Left cardiac atrium (tissue), 4 donors: ENCODE measurements at regions not wholly inside any gene's neighbourhood (a gene's known extent, or its start where the extent isn't known, plus 50 kb on each side); places are given as distances from the start of the nearest gene placed in this dataset.
A peak's percentile ranks its signal among the peaks of the same experiment; 100 is the strongest.
"Not testable (repeated sequence)": the region's sequence is repeated elsewhere in the genome, so short reads cannot be mapped to it uniquely, and the experiment has no call there.

Experiments used
- ATAC-seq, 2 donors: fragments of 200-7000 bp; cut with Tn5 transposase; one replicate each; pipeline ENCODE4 v1.9.1; 2020; ENCODE audit warnings: mild to moderate bottlenecking in 2 of 2, moderate library complexity in 2 of 2
- DNase-seq: peaks from one replicate; pipeline ENCODE4 v3.0.0-alpha.2; 2020
- intact Hi-C, 2 donors: fragments of 100-400 bp; cut with DNase I; formaldehyde crosslinking; loops; one replicate each; pipeline versions ENCODE4 v1.14.1 to v1.15.1; 2022 to 2023
- donor health status: DM: no; HTN: yes; CAD: no.
- donor health status: DM: no; HTN: yes; CAD: no; lungs with severe emphysema.
- donor health status: DM: yes; HTN: yes; CAD: no.
- donor health status: Dilated cardiomyopathy.

- peak in 1 of 2 donors; percentile 87 for ATAC-seq
- intact Hi-C loops, result not testable (repeated sequence)
Observed at GRCh38 chr1:87436115-87436514, 107.4 kb downstream of the LMO4 start.

DNA sequence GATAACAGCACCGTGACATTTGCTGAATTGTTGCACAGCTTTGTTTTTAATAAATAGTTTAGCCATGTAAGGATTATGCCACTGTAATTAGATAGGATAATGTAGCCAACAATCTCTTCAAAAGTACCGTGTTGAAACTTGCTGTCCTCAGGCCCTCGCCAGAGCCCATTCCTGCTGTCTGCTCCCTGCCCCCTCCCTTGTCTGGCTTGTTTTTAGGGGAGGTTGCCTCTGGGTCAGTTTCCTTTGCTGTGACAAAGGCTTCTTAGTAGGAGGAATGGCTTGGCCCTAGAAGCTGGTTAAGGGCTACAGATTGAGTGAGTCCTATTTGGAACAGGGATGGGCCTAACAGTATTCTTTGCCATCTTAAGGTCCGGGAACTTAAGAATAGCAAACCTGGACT, 107.9 kb downstream of the LMO4 start:
- DNase-seq (peak; percentile 52), ATAC-seq (peak; percentile 67 to 84)
- intact Hi-C loops, result no loop called here

More at GRCh38 chr1:87436115-87436514, 107.4 kb downstream of the LMO4 start:
- peak; percentile 29 for DNase-seq

- ATAC-seq (no peak), DNase-seq (no peak)
- intact Hi-C loops, result no loop called here
Observed at GRCh38 chr1:87437663-87438295, 109.1 kb downstream of the LMO4 start.

DNA sequence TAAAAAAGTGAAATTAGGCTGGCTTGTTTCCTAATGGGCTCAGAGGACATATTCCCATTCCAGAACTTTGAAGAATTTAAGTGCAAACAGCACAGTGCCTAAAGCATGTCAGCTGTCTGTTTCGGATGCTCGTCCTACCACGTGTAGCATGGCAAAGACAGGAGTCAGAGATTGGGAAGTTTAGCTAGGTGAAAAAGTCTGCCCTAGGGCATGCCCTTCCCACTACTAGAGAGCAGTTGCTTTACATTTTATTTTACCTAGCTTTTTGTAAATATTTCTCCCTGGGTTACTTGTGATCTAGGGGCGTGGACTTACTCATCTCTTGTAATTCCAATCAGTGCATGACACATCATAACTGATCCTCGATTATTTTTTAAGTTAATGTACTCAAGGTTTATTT, 111.1 kb downstream of the LMO4 start:
- ATAC-seq (no peak), DNase-seq (no peak)
- intact Hi-C loops, result no loop called here

DNA sequence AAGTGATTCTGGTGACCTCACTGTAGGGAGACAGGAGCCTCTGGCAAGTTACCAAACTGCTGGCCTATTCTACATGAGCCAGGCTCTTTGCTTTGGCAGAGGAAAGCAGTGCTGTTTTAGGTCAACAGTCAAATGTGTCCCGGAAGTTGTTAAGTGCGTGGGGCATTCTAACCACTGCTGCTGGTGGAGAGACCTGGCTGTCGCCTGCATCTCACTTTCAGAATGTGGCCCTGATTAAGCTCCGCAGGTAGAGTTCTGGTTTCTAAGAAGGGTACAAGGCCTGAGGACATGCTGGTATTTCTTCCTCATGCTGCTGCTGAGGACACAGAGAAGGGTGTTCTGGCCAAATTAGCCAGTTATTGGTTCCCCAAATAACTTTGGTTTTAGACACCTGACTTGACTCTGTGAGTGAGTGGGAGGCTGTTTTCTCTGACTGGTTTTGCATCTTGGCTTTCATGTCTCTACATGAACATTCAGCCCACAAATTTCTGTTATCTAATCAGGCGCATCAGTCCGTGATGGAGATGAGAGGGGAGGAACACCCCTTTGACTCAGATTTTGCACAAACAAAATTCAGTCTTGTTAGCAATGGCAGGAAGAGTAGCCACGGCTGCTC, 120.8 kb downstream of the LMO4 start:
- ATAC-seq (peak; percentile 91 to 93), DNase-seq (peak; percentile 58)
- intact Hi-C loops, result no loop called here

DNA sequence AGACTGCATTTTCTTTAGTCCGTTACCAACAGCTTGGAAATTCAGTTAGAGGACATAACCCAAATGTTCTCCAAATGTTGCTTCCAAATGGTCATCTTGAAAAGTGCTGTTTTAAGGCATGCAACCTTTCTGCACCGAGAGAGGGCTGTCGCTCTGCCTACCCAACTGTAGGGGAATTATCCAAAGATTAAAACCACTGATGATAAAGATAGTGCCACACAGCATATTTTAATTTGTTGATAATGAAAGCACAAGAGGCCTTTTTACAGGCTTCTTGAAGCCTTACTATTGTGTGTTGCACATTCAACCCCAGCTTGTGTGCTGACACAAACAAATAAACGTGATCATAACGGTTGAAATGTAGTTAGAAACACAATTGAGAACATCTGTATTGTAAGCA, 121.5 kb downstream of the LMO4 start:
- DNase-seq (no peak), ATAC-seq (no peak)
- intact Hi-C loops, result no loop called here

DNA sequence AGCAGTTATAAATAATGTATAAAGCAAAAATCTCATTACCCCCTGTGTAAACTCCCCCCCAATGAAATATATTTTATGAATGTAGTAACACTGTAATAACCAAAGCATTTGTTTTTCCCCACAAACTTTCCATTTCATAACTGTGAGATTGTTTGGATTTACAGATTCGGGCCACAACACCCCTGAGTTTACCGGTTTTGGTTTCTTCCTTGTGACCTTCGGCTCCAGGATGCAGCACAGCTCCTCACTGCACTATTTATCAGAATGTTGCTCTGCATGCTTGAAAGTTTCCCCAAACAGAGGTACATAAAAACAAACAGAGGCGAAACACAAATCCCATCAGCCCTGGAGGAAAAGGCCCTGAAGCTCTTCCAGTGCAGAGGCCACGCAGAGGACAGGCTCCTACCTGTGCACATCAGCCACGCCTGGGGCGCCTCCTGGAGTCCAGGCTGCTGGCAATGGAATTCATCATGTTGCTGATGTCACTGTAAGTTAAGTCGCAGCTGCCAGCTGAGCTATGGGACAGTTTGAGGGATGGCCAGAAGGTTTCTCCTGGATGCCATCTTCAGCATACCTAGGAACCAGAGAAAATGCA, 122.0 kb downstream of the LMO4 start:
- DNase-seq, result no peak
- no peak for ATAC-seq
- intact Hi-C loops, result no loop called here

DNA sequence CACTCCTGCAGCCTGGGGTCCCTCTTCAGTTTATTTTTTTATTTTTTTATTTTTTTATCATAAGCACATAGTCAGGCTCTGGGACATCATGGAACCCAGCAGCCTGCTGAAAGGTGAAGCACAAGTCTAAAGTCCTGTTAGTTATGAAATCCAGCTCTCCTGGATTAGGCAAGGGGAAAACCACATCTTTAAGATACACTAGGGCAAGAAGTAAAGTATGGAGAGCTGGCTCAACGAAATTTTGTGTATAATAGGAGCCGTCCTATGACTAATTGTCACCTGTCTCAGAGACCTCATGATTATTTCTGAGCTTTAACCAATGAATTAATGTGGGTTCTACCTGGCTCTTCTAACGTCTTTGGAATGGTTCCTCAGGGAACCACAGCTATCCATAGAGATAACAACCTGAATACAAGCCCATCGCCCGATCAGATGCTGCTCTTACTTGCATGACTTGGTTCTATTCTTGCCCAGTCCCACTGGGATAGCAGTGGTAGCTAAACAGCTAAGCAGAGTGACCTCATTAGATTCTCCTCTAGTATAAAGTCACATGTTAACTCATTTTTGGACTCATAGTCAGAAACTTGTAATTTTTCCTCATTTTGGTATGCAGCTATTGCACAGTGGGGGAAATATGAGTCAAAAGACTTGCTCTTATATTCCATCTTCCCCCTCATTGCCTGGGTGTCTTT, 122.7 kb downstream of the LMO4 start:
- intact Hi-C loops, result no loop called here
- ATAC-seq (peak; percentile 45 to 54), DNase-seq (no peak)

DNA sequence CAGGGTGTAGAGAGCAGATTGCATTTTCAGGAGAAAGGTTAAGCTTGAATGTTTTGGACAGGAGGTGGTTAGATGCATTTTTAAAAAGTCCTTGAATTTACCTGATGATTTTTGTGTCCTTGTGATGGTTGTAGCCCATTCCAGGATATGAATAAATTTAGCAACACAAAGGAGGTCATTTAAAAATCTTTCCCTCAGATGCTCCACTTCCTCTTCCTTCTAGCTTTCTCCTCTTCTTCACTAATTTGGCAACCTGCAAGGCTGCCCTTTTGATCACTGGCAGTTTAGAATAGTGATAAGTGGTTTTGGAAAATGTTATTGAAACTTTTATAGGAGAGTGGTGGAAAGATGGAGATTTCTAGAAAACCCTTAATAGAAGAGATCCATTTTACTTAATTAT, 124.0 kb downstream of the LMO4 start:
- no peak for ATAC-seq
- DNase-seq, result no peak
- intact Hi-C loops, result no loop called here

GRCh38 chr1:87457408-87457807, 128.7 kb downstream of the LMO4 start:
- intact Hi-C loops, result no loop called here
- ATAC-seq (no peak), DNase-seq (no peak)

DNA sequence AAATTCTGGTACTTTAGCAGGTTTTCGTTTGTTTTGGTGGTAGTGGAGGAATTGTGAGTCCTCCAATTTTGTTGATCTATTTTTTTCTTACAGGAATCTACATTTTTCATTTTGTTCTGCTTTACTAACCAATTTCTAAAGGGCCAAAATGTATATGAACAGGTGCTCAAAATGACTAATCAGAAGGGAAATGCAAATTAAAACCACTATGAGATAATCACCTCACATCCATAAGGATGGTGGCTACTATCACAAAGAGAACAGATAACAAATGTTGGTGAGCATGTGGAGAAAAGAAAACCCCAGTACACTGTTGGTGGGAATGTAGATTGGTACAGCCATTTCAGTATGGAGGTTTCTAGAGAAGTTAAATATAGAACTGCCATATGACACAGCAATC, 134.2 kb downstream of the LMO4 start:
- no peak for DNase-seq
- intact Hi-C loops, result no loop called here
- no peak for ATAC-seq

DNA sequence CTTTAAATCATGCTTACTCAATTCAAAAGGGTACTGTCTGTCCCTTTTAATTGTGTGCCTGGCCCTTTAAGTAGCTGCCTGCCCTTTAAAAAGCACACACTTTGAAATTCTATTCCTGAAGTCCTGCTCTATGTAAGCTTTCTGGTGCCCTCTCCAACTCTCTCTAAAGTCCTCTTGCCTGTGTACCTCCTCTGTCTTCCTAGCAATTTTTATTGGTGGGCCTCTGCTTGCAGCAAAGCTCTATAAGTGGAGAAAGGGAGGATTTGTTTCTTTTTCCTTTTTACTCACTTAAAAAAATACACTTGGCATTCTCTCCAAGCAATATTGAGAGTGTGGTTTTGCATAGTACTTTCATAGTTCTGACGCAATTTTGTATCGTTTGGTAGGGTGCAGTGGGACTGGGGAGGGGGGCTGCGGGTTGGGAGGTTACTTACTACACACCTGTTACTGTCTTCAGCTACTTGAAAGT, 135.4 kb downstream of the LMO4 start:
- DNase-seq, result no peak
- ATAC-seq, result peak; percentile 44 to 82
- intact Hi-C loops, result no loop called here

- no peak for DNase-seq
- no peak for ATAC-seq
- intact Hi-C loops, result no loop called here
Observed at GRCh38 chr1:87466621-87467020, 137.9 kb downstream of the LMO4 start.

DNA sequence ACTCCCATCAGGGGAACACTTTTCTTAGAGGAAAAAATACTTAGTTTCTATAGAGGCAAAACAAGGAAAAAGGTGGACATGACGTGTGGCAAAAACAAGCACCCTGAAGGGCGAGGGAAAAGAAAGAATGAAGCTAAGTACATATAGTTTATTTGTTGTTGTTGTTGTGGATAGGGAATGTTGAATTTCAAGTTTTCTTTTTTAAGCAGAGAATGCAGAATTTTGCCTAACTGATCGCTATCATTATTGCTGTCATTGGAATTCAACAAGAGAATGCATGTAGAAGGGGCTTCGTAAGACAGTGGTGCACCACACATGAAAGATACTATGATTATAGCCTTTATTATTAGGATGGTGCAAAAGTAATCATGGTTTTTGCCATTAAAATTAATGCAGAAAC, 144.0 kb downstream of the LMO4 start:
- intact Hi-C loops, result no loop called here
- ATAC-seq, result no peak

GRCh38 chr1:87473203-87473661, 144.6 kb downstream of the LMO4 start:
- ATAC-seq (no peak), DNase-seq (no peak)
- intact Hi-C loops, result no loop called here

More for the DNA sequence above, 144.0 kb downstream of the LMO4 start:
- no peak for DNase-seq

DNA sequence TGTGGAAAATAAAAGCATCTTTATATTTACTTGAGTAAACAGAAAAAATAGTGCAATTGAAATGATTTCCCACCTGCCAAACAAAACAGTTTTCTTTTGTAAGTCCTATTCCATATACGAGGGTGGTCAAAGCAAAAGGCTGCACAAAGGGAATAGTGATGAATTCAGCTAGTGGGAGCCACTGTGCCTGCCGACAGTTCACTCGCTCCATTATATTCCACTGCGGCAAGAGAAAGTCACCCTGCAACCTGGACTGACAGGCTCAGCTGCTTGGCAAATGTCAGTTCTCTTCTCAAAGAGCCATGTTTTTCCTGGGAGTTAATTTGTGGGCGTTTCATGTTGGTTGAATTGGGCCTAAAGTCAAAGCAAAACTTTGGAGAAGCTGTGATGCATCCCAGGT, 145.4 kb downstream of the LMO4 start:
- no peak for ATAC-seq
- no peak for DNase-seq
- intact Hi-C loops, result no loop called here

DNA sequence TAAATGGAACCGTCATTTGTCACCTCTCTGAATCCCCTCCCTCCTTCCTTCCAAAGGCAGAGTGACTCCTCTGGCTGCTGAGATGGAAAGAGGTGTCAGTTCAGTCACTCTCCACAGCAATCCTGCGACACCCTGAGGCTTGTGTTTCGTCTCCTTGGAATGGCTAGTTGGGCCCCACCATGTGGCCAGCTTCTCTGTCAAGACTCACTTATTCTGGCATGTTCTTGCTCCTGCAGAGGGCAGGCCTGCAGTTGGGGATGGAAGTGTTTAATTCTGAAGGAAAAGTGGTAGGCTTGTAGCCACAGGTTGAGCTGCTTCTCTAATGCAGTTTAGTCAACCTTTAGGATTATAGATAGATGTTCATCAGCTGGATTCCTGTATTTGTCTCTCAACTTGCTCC, 149.6 kb downstream of the LMO4 start:
- peak; percentile 54 to 65 for ATAC-seq
- intact Hi-C loops, result no loop called here
- peak; percentile 33 for DNase-seq

DNA sequence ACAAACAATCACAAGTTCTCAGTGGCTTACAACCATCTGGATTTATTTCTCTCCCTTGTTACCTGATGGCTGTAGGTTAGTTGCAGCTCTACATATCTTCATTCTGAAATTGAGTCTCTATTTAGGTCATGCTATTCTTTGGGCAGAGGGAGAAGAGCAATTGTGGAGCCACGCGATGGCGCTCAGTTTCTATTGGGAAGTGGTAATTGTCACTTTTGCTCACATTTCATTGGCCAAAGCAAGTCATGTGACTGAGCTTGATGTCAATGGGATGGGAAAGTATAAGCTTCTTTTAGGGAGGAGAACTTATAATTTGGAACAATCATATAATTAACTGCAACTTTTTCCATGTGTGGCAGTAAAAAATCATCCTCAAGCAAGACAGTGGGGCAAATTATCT, 166.5 kb downstream of the LMO4 start:
- ATAC-seq (no peak), DNase-seq (no peak)
- intact Hi-C loops, result no loop called here

GRCh38 chr1:87495870-87496269, 167.2 kb downstream of the LMO4 start:
- DNase-seq (no peak), ATAC-seq (no peak)
- intact Hi-C loops, result no loop called here
